Upper lobe of left lung (tissue), 6 donors: ENCODE measurements at regions not wholly inside any gene's neighbourhood (a gene's known extent, or its start where the extent isn't known, plus 50 kb on each side); places are given as distances from the start of the nearest gene placed in this dataset.

Experiments
- ATAC-seq, 2 donors: fragments of 200-7000 bp; cut with Tn5 transposase; one replicate each; pipeline ENCODE4 v1.9.1; 2022; ENCODE audit warnings: mild to moderate bottlenecking in 2 of 2, moderate library complexity in 2 of 2; ENCODE audit not compliant: low FRiP score in 2 of 2
- DNase-seq, 2 donors: peaks; one replicate each; pipeline ENCODE4 v3.0.0-alpha.2; 2019 to 2020
- H3K27ac ChIP-seq, 4 donors: fragments of 200-600 bp; sonication (generic); one replicate each; pipeline ENCODE4 v1.5.1; 2016 to 2019
- H3K27me3 ChIP-seq, 4 donors: fragments of 200-600 bp; sonication (generic); one replicate each; pipeline ENCODE4 v1.5.1; 2017 to 2019
- H3K36me3 ChIP-seq, 4 donors: fragments of 200-600 bp; sonication (generic); one replicate each; pipeline ENCODE4 v1.5.1; 2016 to 2019
- H3K4me1 ChIP-seq, 4 donors: fragments of 200-600 bp; sonication (generic); one replicate each; pipeline ENCODE4 v1.5.1; 2018 to 2019
- H3K4me3 ChIP-seq, 4 donors: fragments of 200-600 bp; sonication (generic); one replicate each; pipeline ENCODE4 v1.5.1; 2017 to 2019; ENCODE audit warnings: mild to moderate bottlenecking in 2 of 4, moderate library complexity in 1 of 4
- H3K9me3 ChIP-seq, 4 donors: fragments of 200-600 bp; sonication (generic); one replicate each; pipeline ENCODE4 v1.5.1; 2018 to 2019
- CTCF ChIP-seq, 6 experiments: fragments of 450-650 bp in 4 of 6; fragments of 200-600 bp in 2 of 6; sonication (generic) in 2 of 6; IDR thresholded peaks; one replicate each; pipeline ENCODE4 v1.5.1; 2016 to 2019; ENCODE audit warnings: antibody characterized with exemption in 6 of 6
- EP300 ChIP-seq, 4 donors: sonication (generic); formaldehyde crosslinking; IDR thresholded peaks; one replicate each; pipeline ENCODE4 v1.5.1; 2017; ENCODE audit warnings: antibody characterized with exemption in 4 of 4, control low read depth in 2 of 4
- POLR2A ChIP-seq, 4 donors: fragments of 450-650 bp; IDR thresholded peaks; one replicate each; pipeline ENCODE4 v1.5.1; 2016 to 2017; ENCODE audit warnings: antibody characterized with exemption in 4 of 4, mild to moderate bottlenecking in 2 of 4
- POLR2AphosphoS5 ChIP-seq, 2 donors: sonication (generic); formaldehyde crosslinking; IDR thresholded peaks; one replicate each; pipeline ENCODE4 v1.5.1; 2017; ENCODE audit warnings: antibody characterized with exemption in 2 of 2
- WGBS, 2 donors: methylation state at CpG; one replicate each; pipeline ENCODE4 v1.1.5; 2017 to 2018; 5-methylcytosine and 5-hydroxymethylcytosine counted together
- donor health status: DM: no; HTN: no; CAD: no; lungs with moderate emphysema.
- donor health status: DM: no; HTN: yes; CAD: no; lungs with severe emphysema.

GRCh38 chr5:126365446-126366198 lies 57.6 kb upstream of the GRAMD2B start:
- H3K27ac ChIP-seq, result no peak overlapping the region
- no peak for DNase-seq
- H3K4me3 ChIP-seq, result no peak overlapping the region
- no peaks in the 10 kb centered on the region for H3K27me3 ChIP-seq
- no peak for TF ChIP-seq CTCF (IDR thresholded peaks at IDR 0.05)
- TF ChIP-seq EP300 (IDR thresholded peaks at IDR 0.05), result no peak
- no peak for TF ChIP-seq POLR2A (IDR thresholded peaks at IDR 0.05)
- TF ChIP-seq POLR2AphosphoS5 (IDR thresholded peaks at IDR 0.05), result no peak
- 53 to 61% methylated on average over 5 of the region's 5 CpGs for WGBS, 2 donors
- no peak for ATAC-seq
- H3K4me1 ChIP-seq, result peaks cover 0 to 8% (median 0%) of the 10 kb centered on the region in 4 donors
- H3K9me3 ChIP-seq, result no peaks in the 10 kb centered on the region
- no peaks in the 10 kb centered on the region for H3K36me3 ChIP-seq

- Histone ChIP-seq H3K4me1 (peaks cover 0 to 11% (median 0%) of the 10 kb centered on the region in 4 donors), H3K9me3 (no peaks in the 10 kb centered on the region), H3K27ac (no peak overlapping the region), H3K4me3 (no peak overlapping the region), H3K27me3 (no peaks in the 10 kb centered on the region), H3K36me3 (no peaks in the 10 kb centered on the region)
- no peak for DNase-seq
- 50 to 77% methylated on average over 1 of the region's 1 CpG for WGBS, 2 donors
- no peak for TF ChIP-seq CTCF (IDR thresholded peaks at IDR 0.05)
- no peak for TF ChIP-seq EP300 (IDR thresholded peaks at IDR 0.05)
- TF ChIP-seq POLR2A (IDR thresholded peaks at IDR 0.05), result no peak
- TF ChIP-seq POLR2AphosphoS5 (IDR thresholded peaks at IDR 0.05), result no peak
- ATAC-seq, result no peak
These were observed 57.0 kb upstream of the GRAMD2B start for GRCh38 chr5:126366199-126366560.

DNA sequence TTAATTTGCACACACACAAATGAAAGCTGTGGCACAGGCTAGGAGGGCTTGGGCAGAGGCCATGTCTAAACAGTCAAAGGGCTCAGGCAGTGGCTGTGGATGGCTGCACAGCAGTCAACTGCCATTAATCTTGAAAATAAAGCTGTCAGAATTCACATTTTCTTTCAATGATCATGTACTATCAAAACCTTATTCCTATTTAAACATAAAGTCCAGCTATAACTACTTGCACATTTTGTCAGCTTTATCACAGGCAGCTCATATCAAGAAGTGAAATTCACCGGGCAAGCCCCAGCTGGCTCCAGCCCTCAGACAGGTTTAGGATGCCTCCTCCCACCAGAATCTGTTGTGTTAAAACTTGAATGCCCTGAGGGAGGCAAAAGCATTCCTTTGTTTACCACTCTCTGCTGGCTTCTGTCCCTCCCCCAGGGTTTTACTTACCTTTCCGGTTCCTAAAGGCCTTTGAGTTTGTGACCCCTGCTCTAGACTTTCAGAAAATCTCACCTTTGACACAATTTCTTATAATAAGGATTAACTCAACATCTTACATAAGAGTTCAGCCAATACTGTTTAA lies 54.9 kb upstream of the GRAMD2B start:
- H3K27me3 ChIP-seq, result no peaks in the 10 kb centered on the region
- H3K27ac ChIP-seq, result no peak overlapping the region
- H3K9me3 ChIP-seq, result no peaks in the 10 kb centered on the region
- no peak overlapping the region for H3K4me3 ChIP-seq
- H3K36me3 ChIP-seq, result no peaks in the 10 kb centered on the region
- DNase-seq (no peak), ATAC-seq (no peak)
- TF ChIP-seq POLR2A (IDR thresholded peaks at IDR 0.05) (no peak), POLR2AphosphoS5 (IDR thresholded peaks at IDR 0.05) (no peak), CTCF (IDR thresholded peaks at IDR 0.05) (no peak), EP300 (IDR thresholded peaks at IDR 0.05) (no peak)
- peaks cover 0 to 11% (median 0%) of the 10 kb centered on the region in 4 donors for H3K4me1 ChIP-seq
- 68 to 73% methylated on average over 2 of the region's 2 CpGs for WGBS, 2 donors

DNA sequence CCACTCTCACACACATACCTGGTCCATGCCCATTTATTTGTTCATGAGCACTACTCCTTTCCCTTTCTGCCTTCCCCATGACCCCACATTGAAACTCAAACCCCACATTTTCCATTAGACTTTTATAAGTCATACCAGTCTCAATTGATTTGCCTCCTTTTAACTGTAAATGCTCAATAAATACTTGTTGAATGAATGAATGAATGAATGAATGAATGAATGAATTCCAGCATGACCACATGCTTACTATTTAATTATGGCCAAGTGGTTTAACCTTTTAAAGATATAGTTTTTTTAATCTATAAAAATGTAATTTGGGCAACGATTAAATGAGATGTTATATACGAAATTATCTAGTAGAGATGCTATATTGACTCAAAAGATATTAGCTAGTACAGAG lies 54.1 kb upstream of the GRAMD2B start:
- H3K4me1 ChIP-seq, result peaks cover 0 to 8% (median 0%) of the 10 kb centered on the region in 4 donors
- no peaks in the 10 kb centered on the region for H3K27me3 ChIP-seq
- 90 to 93% methylated on average over 2 of the region's 2 CpGs for WGBS, 2 donors
- no peak for DNase-seq
- no peak overlapping the region for H3K27ac ChIP-seq
- TF ChIP-seq EP300 (IDR thresholded peaks at IDR 0.05) (no peak), POLR2AphosphoS5 (IDR thresholded peaks at IDR 0.05) (no peak), POLR2A (IDR thresholded peaks at IDR 0.05) (no peak)
- no peaks in the 10 kb centered on the region for H3K9me3 ChIP-seq
- no peak for ATAC-seq
- no peaks in the 10 kb centered on the region for H3K36me3 ChIP-seq
- H3K4me3 ChIP-seq, result no peak overlapping the region

- no peaks in the 10 kb centered on the region for H3K36me3 ChIP-seq
- WGBS, 2 donors, result 76 to 78% methylated on average over 6 of the region's 6 CpGs
- TF ChIP-seq POLR2A (IDR thresholded peaks at IDR 0.05), result no peak
- peak in 1 of 6 experiments; percentile 15 for TF ChIP-seq CTCF (IDR thresholded peaks at IDR 0.05)
- no peak for DNase-seq
- H3K9me3 ChIP-seq, result no peaks in the 10 kb centered on the region
- no peak overlapping the region for H3K4me3 ChIP-seq
- no peak for ATAC-seq
- H3K27ac ChIP-seq, result peak overlapping the region in 1 of 4 donors; percentile 20
- H3K27me3 ChIP-seq, result no peaks in the 10 kb centered on the region
- peaks cover 0 to 4% (median 0%) of the 10 kb centered on the region in 4 donors for H3K4me1 ChIP-seq
These were observed 53.0 kb upstream of the GRAMD2B start for GRCh38 chr5:126369995-126370731.
